Upper lobe of left lung (tissue), 4 donors: ENCODE measurements at regions not wholly inside any gene's neighbourhood (a gene's known extent, or its start where the extent isn't known, plus 50 kb on each side); places are given as distances from the start of the nearest gene placed in this dataset.

Source experiments
- POLR2AphosphoS5 ChIP-seq, 2 donors: sonication (generic); formaldehyde crosslinking; IDR thresholded peaks; one replicate each; pipeline ENCODE4 v1.5.1; 2017; ENCODE audit warnings: antibody characterized with exemption in 2 of 2
- TF ChIP-seq, protein P1 (sequence below), 6 experiments: fragments of 450-650 bp in 4 of 6; fragments of 200-600 bp in 2 of 6; sonication (generic) in 2 of 6; IDR thresholded peaks; one replicate each; pipeline ENCODE4 v1.5.1; 2016 to 2019; ENCODE audit warnings: antibody characterized with exemption in 6 of 6

DNA sequence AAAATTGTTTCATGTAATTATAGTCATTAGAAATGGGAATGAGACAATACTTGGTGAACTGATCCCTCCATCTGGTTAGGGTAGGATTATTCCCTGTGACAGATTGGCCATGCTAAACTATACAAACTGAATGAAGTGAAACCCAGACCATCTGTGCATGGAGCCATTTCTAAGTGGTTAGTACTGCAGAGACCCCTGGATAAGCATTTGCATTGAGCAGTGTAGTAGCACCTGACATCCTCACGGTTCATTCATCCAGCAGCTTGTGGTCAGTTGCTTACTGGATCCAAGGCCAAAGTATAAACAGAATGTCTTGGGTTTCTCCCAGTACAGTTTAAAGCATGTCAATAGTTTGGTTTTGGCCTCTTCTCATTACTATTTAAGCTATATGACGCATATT, 93.8 kb upstream of the ARHGAP42 start:
- TF ChIP-seq POLR2AphosphoS5 (IDR thresholded peaks at IDR 0.05): no peak
- TF ChIP-seq, protein P1, sequence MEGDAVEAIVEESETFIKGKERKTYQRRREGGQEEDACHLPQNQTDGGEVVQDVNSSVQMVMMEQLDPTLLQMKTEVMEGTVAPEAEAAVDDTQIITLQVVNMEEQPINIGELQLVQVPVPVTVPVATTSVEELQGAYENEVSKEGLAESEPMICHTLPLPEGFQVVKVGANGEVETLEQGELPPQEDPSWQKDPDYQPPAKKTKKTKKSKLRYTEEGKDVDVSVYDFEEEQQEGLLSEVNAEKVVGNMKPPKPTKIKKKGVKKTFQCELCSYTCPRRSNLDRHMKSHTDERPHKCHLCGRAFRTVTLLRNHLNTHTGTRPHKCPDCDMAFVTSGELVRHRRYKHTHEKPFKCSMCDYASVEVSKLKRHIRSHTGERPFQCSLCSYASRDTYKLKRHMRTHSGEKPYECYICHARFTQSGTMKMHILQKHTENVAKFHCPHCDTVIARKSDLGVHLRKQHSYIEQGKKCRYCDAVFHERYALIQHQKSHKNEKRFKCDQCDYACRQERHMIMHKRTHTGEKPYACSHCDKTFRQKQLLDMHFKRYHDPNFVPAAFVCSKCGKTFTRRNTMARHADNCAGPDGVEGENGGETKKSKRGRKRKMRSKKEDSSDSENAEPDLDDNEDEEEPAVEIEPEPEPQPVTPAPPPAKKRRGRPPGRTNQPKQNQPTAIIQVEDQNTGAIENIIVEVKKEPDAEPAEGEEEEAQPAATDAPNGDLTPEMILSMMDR (IDR thresholded peaks at IDR 0.05): no peak
